NCI-H2029 (cell line): ENCODE measurements at regions not wholly inside any gene's neighbourhood (a gene's known extent, or its start where the extent isn't known, plus 50 kb on each side); places are given as distances from the start of the nearest gene placed in this dataset.
"Not testable (repeated sequence)": the region's sequence is repeated elsewhere in the genome, so short reads cannot be mapped to it uniquely, and the experiment has no call there.

Source experiments
- DNase-seq: peaks from one replicate; lab custom pipeline; 2025; lab: John Stamatoyannopoulos, UW

GRCh38 chr6:118367314-118367713 lies 180.8 kb upstream of the PLN start:
- DNase-seq, result no peak

GRCh38 chr6:118370722-118371121 lies 177.4 kb upstream of the PLN start:
- DNase-seq, result no peak

GRCh38 chr6:118371955-118372354 lies 176.1 kb upstream of the PLN start:
- DNase-seq, result no peak

GRCh38 chr6:118372413-118372812 lies 175.7 kb upstream of the PLN start:
- DNase-seq, result no peak

- peak; percentile 100 for DNase-seq
Measured at GRCh38 chr6:118377711-118378414, 170.2 kb upstream of the PLN start.

GRCh38 chr6:118380620-118381019 lies 167.5 kb upstream of the PLN start:
- not testable (repeated sequence) for DNase-seq

- DNase-seq, result peak; percentile 46
Measured at GRCh38 chr6:118382126-118382525, 166.0 kb upstream of the PLN start.

GRCh38 chr6:118383924-118384323 lies 164.2 kb upstream of the PLN start:
- DNase-seq, result no peak

GRCh38 chr6:118386975-118387374 lies 161.1 kb upstream of the PLN start:
- no peak for DNase-seq

GRCh38 chr6:118387921-118388701 lies 160.0 kb upstream of the PLN start:
- no peak for DNase-seq

- DNase-seq, result no peak
Measured at GRCh38 chr6:118391086-118391485, 157.0 kb upstream of the PLN start.

- DNase-seq, result no peak
Measured at GRCh38 chr6:118394106-118394505, 154.0 kb upstream of the PLN start.

GRCh38 chr6:118396969-118397368 lies 151.1 kb upstream of the PLN start:
- no peak for DNase-seq

GRCh38 chr6:118397671-118398465 lies 150.2 kb upstream of the PLN start:
- DNase-seq, result no peak

- DNase-seq, result no peak
Measured at GRCh38 chr6:118400098-118400497, 148.0 kb upstream of the PLN start.

- DNase-seq, result no peak
Measured at GRCh38 chr6:118400582-118400981, 147.5 kb upstream of the PLN start.

GRCh38 chr6:118401325-118401975 lies 146.6 kb upstream of the PLN start:
- peak; percentile 78 for DNase-seq

GRCh38 chr6:118403036-118403435 lies 145.1 kb upstream of the PLN start:
- no peak for DNase-seq

GRCh38 chr6:118408863-118409262 lies 139.2 kb upstream of the PLN start:
- no peak for DNase-seq

GRCh38 chr6:118410001-118410400 lies 138.1 kb upstream of the PLN start:
- DNase-seq, result no peak
